ENCODE measurements at regions not wholly inside any gene's neighbourhood (a gene's known extent, or its start where the extent isn't known, plus 50 kb on each side); places are given as distances from the start of the nearest gene placed in this dataset.

DNA sequence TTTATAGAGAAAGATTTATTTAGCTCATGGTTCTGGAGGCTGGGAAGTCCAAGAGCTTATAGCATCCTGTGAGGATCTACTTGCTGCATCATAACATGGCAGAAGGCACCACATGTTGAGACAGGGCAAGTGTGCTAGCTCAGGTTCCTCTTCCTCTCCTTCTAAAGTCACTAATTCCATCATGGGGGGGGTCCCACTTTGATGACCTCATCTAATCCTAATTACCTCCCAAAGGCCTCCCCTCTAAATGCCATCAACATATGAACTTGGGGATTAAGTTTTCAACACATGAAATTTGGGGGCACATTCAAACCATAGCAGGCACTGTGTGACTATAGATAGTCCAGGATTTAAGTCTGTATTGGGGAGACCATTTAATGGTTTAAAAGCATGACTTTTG lies 297.1 kb upstream of the ROPN1 start:
- TF ChIP-seq, protein P1, sequence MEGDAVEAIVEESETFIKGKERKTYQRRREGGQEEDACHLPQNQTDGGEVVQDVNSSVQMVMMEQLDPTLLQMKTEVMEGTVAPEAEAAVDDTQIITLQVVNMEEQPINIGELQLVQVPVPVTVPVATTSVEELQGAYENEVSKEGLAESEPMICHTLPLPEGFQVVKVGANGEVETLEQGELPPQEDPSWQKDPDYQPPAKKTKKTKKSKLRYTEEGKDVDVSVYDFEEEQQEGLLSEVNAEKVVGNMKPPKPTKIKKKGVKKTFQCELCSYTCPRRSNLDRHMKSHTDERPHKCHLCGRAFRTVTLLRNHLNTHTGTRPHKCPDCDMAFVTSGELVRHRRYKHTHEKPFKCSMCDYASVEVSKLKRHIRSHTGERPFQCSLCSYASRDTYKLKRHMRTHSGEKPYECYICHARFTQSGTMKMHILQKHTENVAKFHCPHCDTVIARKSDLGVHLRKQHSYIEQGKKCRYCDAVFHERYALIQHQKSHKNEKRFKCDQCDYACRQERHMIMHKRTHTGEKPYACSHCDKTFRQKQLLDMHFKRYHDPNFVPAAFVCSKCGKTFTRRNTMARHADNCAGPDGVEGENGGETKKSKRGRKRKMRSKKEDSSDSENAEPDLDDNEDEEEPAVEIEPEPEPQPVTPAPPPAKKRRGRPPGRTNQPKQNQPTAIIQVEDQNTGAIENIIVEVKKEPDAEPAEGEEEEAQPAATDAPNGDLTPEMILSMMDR (conservative IDR thresholded peaks at IDR 0.05; ENCODE audit: low read length), result no peak
- no peak for TF ChIP-seq EZH2phosphoT487 (IDR thresholded peaks at IDR 0.05; ENCODE audit: borderline replicate concordance)

Data from Loucy (cell line).